SK-N-SH (cell line): ENCODE measurements at regions not wholly inside any gene's neighbourhood (a gene's known extent, or its start where the extent isn't known, plus 50 kb on each side); places are given as distances from the start of the nearest gene placed in this dataset.

Experiments
- CTCF ChIA-PET: fragments of 300-600, 350-600 bp; formaldehyde crosslinking; extraction: SDS; loops from one replicate; lab custom pipeline; 2021; lab: Yijun Ruan, JAX
- POLR2A ChIA-PET: fragments of 350-600 bp; sonication (Branson Sonifier 250); formaldehyde crosslinking; extraction: SDS; loops from one replicate; lab custom pipeline; 2020; ENCODE audit warnings: antibody characterized with exemption, inconsistent platforms; lab: Yijun Ruan, JAX
- DNase-seq: peaks from one replicate; pipeline ENCODE4 v3.0.0; 2012
- H2AFZ ChIP-seq: fragments of 200-600 bp; sonication (generic); 2 replicates; pipeline ENCODE4 v1.8.1; 2016; ENCODE audit warnings: antibody characterized with exemption, mild to moderate bottlenecking, low read depth
- H3F3A ChIP-seq: fragments of 200-600 bp; sonication (generic); replicated peaks from 2 replicates; pipeline ENCODE3; 2016; ENCODE audit warnings: antibody characterized with exemption, mild to moderate bottlenecking; ENCODE audit not compliant: insufficient read depth
- H3K27ac ChIP-seq, 2 experiments: fragments of 200-500 bp in 1 of 2; fragments of 200-600 bp in 1 of 2; sonication (Bioruptor generic) in 1 of 2; sonication (generic), shearing (Covaris generic) in 1 of 2; 2 replicates each; pipeline versions ENCODE4 v1.5.1 to v1.6.1; 2014 to 2016; ENCODE audit warnings: low read depth in 2 of 2, inconsistent platforms in 1 of 2, low read length in 1 of 2, mild to moderate bottlenecking in 1 of 2, mixed read lengths in 1 of 2
- H3K27me3 ChIP-seq: fragments of 200-600 bp; sonication (generic), shearing (Covaris generic); 2 replicates; pipeline ENCODE4 v1.6.1; 2016; ENCODE audit warnings: mixed run types; ENCODE audit not compliant: insufficient read depth
- H3K36me3 ChIP-seq, 2 experiments: fragments of 200-500 bp in 1 of 2; fragments of 200-600 bp in 1 of 2; sonication (Bioruptor generic) in 1 of 2; sonication (generic) in 1 of 2; replicated peaks in 1 of 2; 2 replicates each; pipeline versions ENCODE3 to v1.5.1; 2014 to 2016; ENCODE audit warnings: low read length in 1 of 2, mild to moderate bottlenecking in 1 of 2; ENCODE audit not compliant: insufficient read depth in 2 of 2, control insufficient read depth in 1 of 2
- H3K4me1 ChIP-seq, 2 experiments: fragments of 200-500 bp in 1 of 2; fragments of 200-600 bp in 1 of 2; sonication (Bioruptor generic) in 1 of 2; sonication (generic), shearing (Covaris generic) in 1 of 2; 2 replicates each; pipeline versions ENCODE4 v1.5.1 to v1.6.1; 2014 to 2016; ENCODE audit warnings: low read depth in 1 of 2, low read length in 1 of 2, mixed run types in 1 of 2; ENCODE audit not compliant: insufficient read depth in 2 of 2, control insufficient read depth in 1 of 2
- H3K4me2 ChIP-seq: fragments of 200-600 bp; sonication (generic), shearing (Covaris generic); 2 replicates; pipeline ENCODE4 v1.6.1; 2017; ENCODE audit warnings: mixed run types
- H3K4me3 ChIP-seq, 2 experiments: fragments of 200-500 bp in 1 of 2; fragments of 200-600 bp in 1 of 2; sonication (Bioruptor generic) in 1 of 2; sonication (generic), shearing (Covaris generic) in 1 of 2; 2 replicates each; pipeline versions ENCODE4 v1.5.1 to v1.8.1; 2014 to 2016; ENCODE audit warnings: low read depth in 2 of 2, inconsistent platforms in 1 of 2, low read length in 1 of 2, mild to moderate bottlenecking in 1 of 2, mixed read lengths in 1 of 2, moderate library complexity in 1 of 2
- H3K79me2 ChIP-seq: fragments of 200-600 bp; sonication (generic); 2 replicates; pipeline ENCODE4 v1.8.1; 2017; ENCODE audit warnings: mild to moderate bottlenecking; ENCODE audit not compliant: insufficient read depth
- H3K9ac ChIP-seq: fragments of 200-600 bp; sonication (generic); 2 replicates; pipeline ENCODE4 v1.6.1; 2017; ENCODE audit warnings: mixed run types
- H3K9me2 ChIP-seq: fragments of 200-600 bp; sonication (generic); 2 replicates; pipeline ENCODE4 v1.6.1; 2017; ENCODE audit warnings: mixed run types
- H3K9me3 ChIP-seq: fragments of 200-600 bp; sonication (generic); 2 replicates; pipeline ENCODE4 v1.6.1; 2017; ENCODE audit warnings: mixed run types, mild to moderate bottlenecking, moderate library complexity
- H4K20me1 ChIP-seq: fragments of 200-600 bp; sonication (generic); 2 replicates; pipeline ENCODE4 v1.6.1; 2017; ENCODE audit warnings: mild to moderate bottlenecking, mixed run types; ENCODE audit not compliant: insufficient read depth
- CHD2 ChIP-seq: fragments of 150-350 bp; IDR thresholded peaks from 2 replicates; pipeline ENCODE4 v1.6.1; 2018; ENCODE audit warnings: low read length; ENCODE audit not compliant: partially characterized antibody
- EP300 ChIP-seq, 2 experiments: IDR thresholded peaks; 2 replicates each; pipeline versions ENCODE4 v1.4.0 to v1.6.1; 2012; ENCODE audit warnings: borderline replicate concordance in 1 of 2, low read depth in 1 of 2, low read length in 1 of 2
- FOXJ3 ChIP-seq: sonication (generic); formaldehyde crosslinking; IDR thresholded peaks from 2 replicates; pipeline ENCODE4 v1.5.1; 2020; ENCODE audit warnings: mild to moderate bottlenecking, missing genetic modification reagents
- FOXM1 ChIP-seq: IDR thresholded peaks from 2 replicates; pipeline ENCODE4 v1.4.0; 2012; ENCODE audit warnings: low read depth, mild to moderate bottlenecking
- GABPA ChIP-seq: IDR thresholded peaks from 2 replicates; pipeline ENCODE4 v1.4.0; 2012; ENCODE audit warnings: low read depth, mild to moderate bottlenecking
- MXI1 ChIP-seq: IDR thresholded peaks from 2 replicates; pipeline ENCODE4 v1.6.1; 2012; ENCODE audit warnings: mild to moderate bottlenecking, low read depth, low read length, improper control_type of control experiment
- NFIC ChIP-seq: IDR thresholded peaks from 2 replicates; pipeline ENCODE4 v1.4.0; 2012; ENCODE audit warnings: borderline replicate concordance
- NRF1 ChIP-seq: IDR thresholded peaks from 2 replicates; pipeline ENCODE4 v1.6.1; 2012; ENCODE audit warnings: low read depth, mild to moderate bottlenecking, low read length
- RAD21 ChIP-seq: IDR thresholded peaks from 2 replicates; pipeline ENCODE4 v1.6.1; 2012; ENCODE audit warnings: mild to moderate bottlenecking, low read length
- RFX5 ChIP-seq: IDR thresholded peaks from 2 replicates; pipeline ENCODE4 v1.6.1; 2012; ENCODE audit warnings: mild to moderate bottlenecking, improper control_type of control experiment, low read length
- SIN3A ChIP-seq: IDR thresholded peaks from 2 replicates; pipeline ENCODE4 v1.6.1; 2012; ENCODE audit warnings: low read depth, mild to moderate bottlenecking, low read length, moderate library complexity, borderline replicate concordance
- SMC3 ChIP-seq: IDR thresholded peaks from 2 replicates; pipeline ENCODE4 v1.6.1; 2012; ENCODE audit warnings: low read depth, low read length, improper control_type of control experiment
- TCF12 ChIP-seq: IDR thresholded peaks from 2 replicates; pipeline ENCODE4 v1.4.0; 2012
- YY1 ChIP-seq: IDR thresholded peaks from 2 replicates; pipeline ENCODE4 v1.4.0; 2012; ENCODE audit warnings: low read depth, mild to moderate bottlenecking
- WGBS: methylation state at CpG from one replicate; pipeline ENCODE4 v1.1.6; 2017; ENCODE audit warnings: low lambda C conversion rate; 5-methylcytosine and 5-hydroxymethylcytosine counted together
- TF ChIP-seq, protein P1 (sequence below): fragments of 150-350 bp; IDR thresholded peaks from 2 replicates; pipeline ENCODE4 v1.6.1; 2016; ENCODE audit warnings: mild to moderate bottlenecking, low read depth, low read length
- TF ChIP-seq, protein P2 (sequence below): fragments of 200-600 bp; sonication (generic); IDR thresholded peaks from 2 replicates; pipeline ENCODE4 v1.6.1; 2017; ENCODE audit warnings: antibody characterized with exemption, mild to moderate bottlenecking, moderate library complexity
- TF ChIP-seq, protein P3 (sequence below): fragments of 150-350 bp; IDR thresholded peaks from 2 replicates; pipeline ENCODE4 v1.6.1; 2017; ENCODE audit warnings: antibody characterized with exemption, low read length, low read depth, borderline replicate concordance
- TF ChIP-seq, protein P4 (sequence below): IDR thresholded peaks from 2 replicates; pipeline ENCODE4 v1.6.1; 2012; ENCODE audit warnings: mild to moderate bottlenecking, low read depth, low read length, moderate library complexity
- TF ChIP-seq, protein P5 (sequence below): IDR thresholded peaks from 2 replicates; pipeline ENCODE4 v1.4.0; 2012; ENCODE audit warnings: low read depth, borderline replicate concordance

DNA sequence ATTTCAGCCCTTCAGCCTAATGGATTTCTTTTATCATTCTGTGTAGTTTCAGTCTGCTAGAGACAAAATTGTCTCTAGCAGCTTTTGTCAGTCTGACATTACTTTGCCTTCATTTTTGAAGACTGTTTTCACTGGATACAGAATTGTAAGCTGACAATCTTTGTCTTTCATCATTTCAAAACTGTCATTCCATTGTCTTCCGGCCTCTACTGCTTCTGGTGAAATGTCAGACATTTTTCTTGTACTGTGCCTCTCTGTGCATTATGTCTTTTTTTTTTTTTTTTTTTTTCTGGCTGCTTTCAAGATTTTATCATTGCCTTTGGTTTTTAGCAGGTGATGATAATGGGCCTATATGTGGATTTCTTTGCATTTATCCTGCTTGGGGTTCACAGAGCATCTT, 51.3 kb upstream of the ZNF169 start:
- H3K27me3 ChIP-seq: no peaks in the 10 kb centered on the region
- DNase-seq: no peak
- H3K4me3 ChIP-seq: no peak overlapping the region
- no peak overlapping the region for H3K27ac ChIP-seq
- 0 out of 4 replicates have a peak, but pooled peaks cover 2 to 6% of the 10 kb centered on the region in 2 experiments for H3K4me1 ChIP-seq
- no peak overlapping the region for H3K4me2 ChIP-seq
- H3K36me3 ChIP-seq: no peaks in the 10 kb centered on the region
- H3F3A ChIP-seq: no peaks in the 10 kb centered on the region
- H3K9me2 ChIP-seq: no peaks in the 10 kb centered on the region
- ChIA-PET CTCF (interaction anchor here (1.2 kb wide), 1 partner anchor 194 kb away, joined by 3 read pairs; no protein-coding TSS in a partner anchor), POLR2A (no interaction called here)
- no peaks in the 10 kb centered on the region for H3K9me3 ChIP-seq
- 79% methylated on average over 1 of the region's 1 CpG for WGBS
- H2AFZ ChIP-seq: no peak overlapping the region
- TF ChIP-seq YY1: no peak
- no peak for TF ChIP-seq FOXM1
- TF ChIP-seq EP300 (IDR thresholded peaks at IDR 0.05; ENCODE audit: borderline replicate concordance in 1 of 2, low read depth in 1 of 2, low read length in 1 of 2): no peak
- TF ChIP-seq, protein P1, sequence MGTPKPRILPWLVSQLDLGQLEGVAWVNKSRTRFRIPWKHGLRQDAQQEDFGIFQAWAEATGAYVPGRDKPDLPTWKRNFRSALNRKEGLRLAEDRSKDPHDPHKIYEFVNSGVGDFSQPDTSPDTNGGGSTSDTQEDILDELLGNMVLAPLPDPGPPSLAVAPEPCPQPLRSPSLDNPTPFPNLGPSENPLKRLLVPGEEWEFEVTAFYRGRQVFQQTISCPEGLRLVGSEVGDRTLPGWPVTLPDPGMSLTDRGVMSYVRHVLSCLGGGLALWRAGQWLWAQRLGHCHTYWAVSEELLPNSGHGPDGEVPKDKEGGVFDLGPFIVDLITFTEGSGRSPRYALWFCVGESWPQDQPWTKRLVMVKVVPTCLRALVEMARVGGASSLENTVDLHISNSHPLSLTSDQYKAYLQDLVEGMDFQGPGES: no peak
- TF ChIP-seq, protein P2, sequence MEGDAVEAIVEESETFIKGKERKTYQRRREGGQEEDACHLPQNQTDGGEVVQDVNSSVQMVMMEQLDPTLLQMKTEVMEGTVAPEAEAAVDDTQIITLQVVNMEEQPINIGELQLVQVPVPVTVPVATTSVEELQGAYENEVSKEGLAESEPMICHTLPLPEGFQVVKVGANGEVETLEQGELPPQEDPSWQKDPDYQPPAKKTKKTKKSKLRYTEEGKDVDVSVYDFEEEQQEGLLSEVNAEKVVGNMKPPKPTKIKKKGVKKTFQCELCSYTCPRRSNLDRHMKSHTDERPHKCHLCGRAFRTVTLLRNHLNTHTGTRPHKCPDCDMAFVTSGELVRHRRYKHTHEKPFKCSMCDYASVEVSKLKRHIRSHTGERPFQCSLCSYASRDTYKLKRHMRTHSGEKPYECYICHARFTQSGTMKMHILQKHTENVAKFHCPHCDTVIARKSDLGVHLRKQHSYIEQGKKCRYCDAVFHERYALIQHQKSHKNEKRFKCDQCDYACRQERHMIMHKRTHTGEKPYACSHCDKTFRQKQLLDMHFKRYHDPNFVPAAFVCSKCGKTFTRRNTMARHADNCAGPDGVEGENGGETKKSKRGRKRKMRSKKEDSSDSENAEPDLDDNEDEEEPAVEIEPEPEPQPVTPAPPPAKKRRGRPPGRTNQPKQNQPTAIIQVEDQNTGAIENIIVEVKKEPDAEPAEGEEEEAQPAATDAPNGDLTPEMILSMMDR: no peak
- TF ChIP-seq, protein P3, sequence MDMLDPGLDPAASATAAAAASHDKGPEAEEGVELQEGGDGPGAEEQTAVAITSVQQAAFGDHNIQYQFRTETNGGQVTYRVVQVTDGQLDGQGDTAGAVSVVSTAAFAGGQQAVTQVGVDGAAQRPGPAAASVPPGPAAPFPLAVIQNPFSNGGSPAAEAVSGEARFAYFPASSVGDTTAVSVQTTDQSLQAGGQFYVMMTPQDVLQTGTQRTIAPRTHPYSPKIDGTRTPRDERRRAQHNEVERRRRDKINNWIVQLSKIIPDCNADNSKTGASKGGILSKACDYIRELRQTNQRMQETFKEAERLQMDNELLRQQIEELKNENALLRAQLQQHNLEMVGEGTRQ: no peak
- TF ChIP-seq GABPA: no peak
- no peak for TF ChIP-seq MXI1
- TF ChIP-seq, protein P4, sequence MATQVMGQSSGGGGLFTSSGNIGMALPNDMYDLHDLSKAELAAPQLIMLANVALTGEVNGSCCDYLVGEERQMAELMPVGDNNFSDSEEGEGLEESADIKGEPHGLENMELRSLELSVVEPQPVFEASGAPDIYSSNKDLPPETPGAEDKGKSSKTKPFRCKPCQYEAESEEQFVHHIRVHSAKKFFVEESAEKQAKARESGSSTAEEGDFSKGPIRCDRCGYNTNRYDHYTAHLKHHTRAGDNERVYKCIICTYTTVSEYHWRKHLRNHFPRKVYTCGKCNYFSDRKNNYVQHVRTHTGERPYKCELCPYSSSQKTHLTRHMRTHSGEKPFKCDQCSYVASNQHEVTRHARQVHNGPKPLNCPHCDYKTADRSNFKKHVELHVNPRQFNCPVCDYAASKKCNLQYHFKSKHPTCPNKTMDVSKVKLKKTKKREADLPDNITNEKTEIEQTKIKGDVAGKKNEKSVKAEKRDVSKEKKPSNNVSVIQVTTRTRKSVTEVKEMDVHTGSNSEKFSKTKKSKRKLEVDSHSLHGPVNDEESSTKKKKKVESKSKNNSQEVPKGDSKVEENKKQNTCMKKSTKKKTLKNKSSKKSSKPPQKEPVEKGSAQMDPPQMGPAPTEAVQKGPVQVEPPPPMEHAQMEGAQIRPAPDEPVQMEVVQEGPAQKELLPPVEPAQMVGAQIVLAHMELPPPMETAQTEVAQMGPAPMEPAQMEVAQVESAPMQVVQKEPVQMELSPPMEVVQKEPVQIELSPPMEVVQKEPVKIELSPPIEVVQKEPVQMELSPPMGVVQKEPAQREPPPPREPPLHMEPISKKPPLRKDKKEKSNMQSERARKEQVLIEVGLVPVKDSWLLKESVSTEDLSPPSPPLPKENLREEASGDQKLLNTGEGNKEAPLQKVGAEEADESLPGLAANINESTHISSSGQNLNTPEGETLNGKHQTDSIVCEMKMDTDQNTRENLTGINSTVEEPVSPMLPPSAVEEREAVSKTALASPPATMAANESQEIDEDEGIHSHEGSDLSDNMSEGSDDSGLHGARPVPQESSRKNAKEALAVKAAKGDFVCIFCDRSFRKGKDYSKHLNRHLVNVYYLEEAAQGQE: no peak
- no peak for TF ChIP-seq TCF12
- TF ChIP-seq NFIC: no peak
- TF ChIP-seq SMC3: no peak
- no peak for TF ChIP-seq SIN3A
- TF ChIP-seq RFX5: no peak
- TF ChIP-seq FOXJ3: no peak
- no peak for TF ChIP-seq CHD2
- TF ChIP-seq, protein P5, sequence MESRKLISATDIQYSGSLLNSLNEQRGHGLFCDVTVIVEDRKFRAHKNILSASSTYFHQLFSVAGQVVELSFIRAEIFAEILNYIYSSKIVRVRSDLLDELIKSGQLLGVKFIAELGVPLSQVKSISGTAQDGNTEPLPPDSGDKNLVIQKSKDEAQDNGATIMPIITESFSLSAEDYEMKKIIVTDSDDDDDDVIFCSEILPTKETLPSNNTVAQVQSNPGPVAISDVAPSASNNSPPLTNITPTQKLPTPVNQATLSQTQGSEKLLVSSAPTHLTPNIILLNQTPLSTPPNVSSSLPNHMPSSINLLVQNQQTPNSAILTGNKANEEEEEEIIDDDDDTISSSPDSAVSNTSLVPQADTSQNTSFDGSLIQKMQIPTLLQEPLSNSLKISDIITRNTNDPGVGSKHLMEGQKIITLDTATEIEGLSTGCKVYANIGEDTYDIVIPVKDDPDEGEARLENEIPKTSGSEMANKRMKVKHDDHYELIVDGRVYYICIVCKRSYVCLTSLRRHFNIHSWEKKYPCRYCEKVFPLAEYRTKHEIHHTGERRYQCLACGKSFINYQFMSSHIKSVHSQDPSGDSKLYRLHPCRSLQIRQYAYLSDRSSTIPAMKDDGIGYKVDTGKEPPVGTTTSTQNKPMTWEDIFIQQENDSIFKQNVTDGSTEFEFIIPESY: no peak
- TF ChIP-seq NRF1: no peak
- no peak for TF ChIP-seq RAD21
- H3K9ac ChIP-seq: no peak overlapping the region
- no peaks in the 10 kb centered on the region for H3K79me2 ChIP-seq
- H4K20me1 ChIP-seq: no peaks in the 10 kb centered on the region
